NCI-H187 (cell line): ENCODE measurements at regions not wholly inside any gene's neighbourhood (a gene's known extent, or its start where the extent isn't known, plus 50 kb on each side); places are given as distances from the start of the nearest gene placed in this dataset.

Experiments
- DNase-seq, 2 experiments: peaks; one replicate each; lab custom pipeline; 2025; lab: John Stamatoyannopoulos, UW

DNA sequence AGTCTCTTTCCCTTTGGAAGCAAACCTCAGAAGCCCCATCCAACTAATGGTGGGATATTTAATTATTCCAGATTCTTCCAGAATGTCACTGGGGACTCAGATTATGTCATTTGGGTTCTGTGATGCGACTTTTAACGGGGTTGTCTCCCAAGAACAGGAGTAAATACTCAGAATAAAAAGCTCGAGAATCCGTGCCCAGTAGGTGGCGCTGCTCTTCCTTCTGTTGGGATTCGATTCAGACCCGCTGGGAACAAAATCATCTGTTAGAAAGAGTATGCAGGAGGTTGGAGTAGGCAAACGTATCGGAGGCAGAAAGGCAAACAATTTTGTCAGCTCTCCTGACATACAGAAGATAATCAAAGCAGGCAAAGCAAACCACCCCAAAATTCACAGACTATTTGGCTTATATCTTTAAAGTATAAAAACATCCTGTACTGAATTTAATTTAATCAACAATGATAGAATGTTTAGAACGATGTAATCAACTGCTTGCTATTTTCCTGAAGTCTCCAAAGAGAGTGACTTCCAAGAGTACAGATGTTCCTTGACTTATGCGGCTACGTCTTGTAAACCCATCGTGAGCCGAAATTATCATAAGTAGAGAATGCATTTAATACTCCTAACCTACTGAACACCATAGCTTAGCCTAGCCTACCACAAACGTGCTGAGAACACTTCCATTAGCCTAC lies 169.8 kb upstream of the RAI14 start:
- DNase-seq: peak; percentile 67 to 90

DNA sequence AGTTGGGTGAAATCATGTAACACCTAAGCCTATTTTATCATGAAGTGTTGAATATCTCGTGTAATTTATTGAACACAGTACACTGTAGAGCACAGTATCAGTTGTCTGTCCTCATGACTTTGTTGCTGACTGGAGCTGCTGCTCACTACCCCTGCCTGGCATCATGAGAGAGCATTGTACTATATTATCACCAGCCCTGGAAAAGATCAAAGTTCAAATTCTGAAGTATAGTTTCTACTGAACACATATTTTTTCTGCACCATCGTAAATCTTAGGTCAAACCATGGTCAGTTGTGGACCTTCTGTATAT lies 169.3 kb upstream of the RAI14 start:
- no peak for DNase-seq

DNA sequence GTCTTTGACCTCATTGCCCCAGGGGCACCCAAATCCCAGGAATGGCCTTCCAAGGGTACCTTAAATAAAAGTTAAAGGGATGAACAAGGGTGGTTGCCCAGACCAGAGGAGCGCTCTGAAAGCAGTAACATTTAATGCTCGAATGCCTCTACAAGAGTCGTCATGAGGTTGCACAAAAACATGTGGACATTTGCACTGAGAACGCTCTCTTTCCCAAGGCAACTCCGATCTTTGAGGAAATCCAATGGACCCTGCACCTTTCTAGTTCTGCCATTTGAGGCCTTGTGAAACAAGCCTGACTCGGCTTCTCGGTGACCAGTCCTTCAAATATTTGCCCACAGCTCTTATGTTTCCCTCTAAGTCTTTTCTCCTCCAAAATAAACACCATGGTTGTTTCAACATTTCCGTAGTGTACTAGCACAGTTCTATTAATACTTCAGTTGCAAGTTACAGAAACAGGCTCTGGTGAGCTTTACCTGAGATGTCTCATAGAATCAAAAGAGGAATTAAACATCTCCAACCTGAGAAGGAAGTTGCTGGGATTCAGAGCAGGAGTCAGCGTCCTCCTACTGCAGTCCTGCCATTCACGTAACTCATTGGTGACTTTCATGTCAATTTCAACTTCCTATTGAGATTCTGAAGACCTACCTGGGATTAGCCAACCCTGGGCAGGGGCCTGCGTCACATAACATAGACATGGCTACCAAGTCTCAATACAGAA lies 168.8 kb upstream of the RAI14 start:
- DNase-seq: no peak

DNA sequence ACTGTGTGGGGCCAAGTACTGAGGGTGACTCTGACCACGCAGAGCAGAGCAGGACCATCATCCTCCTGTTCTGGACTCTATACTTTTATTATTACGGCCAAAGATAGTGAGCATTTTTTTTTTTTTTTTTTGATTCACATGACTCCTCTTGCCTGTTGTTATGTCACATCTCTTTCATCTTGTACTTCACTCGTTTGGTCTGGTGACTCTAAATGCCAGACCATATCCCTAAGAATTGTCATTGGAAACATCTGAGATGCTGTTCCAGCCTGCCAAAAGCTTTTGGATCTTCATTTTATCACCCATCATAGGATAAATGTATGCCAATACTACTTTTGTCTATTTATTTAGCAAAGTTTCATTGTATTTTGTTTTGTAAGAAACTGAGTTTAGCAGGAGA lies 168.2 kb upstream of the RAI14 start:
- no peak for DNase-seq

DNA sequence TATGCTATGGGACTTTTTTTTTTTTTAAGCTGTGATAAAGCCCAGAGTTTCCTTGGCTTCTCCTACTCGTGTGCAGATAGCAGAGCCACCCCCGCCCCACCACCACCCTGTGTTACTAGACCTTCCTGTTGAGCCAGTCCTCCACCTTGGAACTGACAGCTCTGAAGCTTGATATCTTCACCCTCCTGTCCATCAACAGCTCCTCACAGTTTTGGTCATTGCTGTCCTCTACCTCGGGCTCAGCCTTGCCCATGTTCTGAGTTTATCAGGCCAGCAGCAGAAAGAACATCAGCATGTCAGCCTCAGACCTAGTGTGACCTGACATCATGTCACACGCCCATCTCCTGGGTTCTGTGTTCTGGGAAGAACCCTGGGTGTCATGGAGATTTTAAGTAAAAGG lies 167.1 kb upstream of the RAI14 start:
- no peak for DNase-seq

DNA sequence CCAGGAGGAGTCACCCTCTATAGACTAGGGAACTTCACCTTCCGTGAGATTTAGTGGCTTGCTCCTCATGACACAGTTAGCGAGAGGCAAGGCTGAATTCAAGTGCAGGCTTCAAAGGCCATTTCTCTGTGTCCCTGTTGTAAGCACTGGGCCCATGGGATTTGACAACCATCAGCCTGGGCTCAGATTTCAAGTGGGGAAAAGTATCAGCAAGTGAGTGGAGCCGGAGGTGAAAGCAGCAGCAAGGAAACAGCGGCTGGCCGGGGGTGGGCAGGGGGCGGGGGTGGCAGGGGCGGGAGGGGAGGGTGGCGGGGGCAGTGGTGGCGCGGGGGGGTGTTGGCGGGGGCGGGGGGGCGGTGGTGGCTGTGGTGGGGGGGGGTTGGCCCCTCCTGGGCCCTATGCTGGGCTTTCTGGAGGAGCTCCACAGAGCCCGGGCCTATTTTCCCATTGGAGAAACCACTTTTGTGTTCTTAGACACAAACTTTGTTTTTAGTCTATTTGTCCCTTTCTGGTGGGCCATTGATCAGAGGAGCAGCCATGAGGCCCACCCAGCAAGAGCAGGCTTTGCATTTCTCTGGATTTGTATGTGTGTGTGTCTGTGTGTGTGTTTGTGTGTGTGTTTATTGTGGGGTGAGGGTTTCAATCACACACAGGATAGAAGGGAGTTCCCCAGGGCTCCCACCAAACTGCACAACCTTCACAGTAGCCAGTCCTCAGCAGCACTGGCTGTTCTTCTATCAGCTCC lies 165.4 kb upstream of the RAI14 start:
- peak; percentile 78 to 98 for DNase-seq

DNA sequence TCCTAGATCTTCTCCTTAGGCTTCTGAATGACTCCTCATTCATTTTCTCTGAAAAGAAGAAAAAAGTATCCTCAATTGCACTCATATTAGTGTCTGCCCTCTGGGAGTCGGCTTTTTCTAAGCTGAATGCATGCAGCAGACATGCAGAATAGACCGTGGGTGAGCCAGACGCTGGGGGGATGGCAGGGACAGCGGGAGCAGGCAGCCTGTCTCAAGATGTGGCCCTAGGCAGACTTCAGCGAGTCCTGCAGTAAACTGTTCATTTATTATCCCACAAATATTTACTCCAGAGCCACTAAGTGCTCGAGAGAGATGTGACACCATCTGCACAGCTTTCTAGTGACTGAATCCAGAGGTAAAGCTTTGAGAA lies 164.9 kb upstream of the RAI14 start:
- no peak for DNase-seq

DNA sequence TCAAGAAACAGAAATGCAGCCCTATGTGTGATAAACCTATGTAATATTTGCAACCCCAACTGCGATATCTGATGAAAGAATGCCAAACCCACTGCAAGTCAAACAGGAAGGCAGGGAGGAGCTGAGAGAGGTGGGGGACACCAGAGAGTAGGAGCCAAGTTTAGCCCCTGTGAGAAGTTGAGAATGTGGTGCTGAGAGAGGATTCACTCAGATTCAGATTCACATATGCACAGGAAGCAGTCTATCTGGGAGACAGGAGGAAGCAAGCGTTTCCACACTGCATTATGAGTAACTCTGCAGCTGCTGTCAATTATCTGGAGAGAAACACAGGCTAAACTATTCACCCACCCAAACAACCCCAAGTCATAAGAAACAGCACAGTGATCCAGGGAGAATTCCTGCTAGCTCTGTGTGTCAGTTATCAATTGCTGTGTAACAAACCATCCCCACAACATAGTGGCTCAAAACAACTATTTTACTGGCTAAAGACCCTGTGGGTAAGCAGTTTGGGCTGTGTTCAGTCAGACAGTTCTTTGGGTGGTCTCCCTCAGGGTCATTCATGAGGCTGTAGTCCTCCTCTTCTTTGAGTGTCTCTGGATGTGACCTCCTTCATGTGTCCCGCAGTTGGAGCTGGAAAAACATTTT lies 161.9 kb upstream of the RAI14 start:
- no peak for DNase-seq

DNA sequence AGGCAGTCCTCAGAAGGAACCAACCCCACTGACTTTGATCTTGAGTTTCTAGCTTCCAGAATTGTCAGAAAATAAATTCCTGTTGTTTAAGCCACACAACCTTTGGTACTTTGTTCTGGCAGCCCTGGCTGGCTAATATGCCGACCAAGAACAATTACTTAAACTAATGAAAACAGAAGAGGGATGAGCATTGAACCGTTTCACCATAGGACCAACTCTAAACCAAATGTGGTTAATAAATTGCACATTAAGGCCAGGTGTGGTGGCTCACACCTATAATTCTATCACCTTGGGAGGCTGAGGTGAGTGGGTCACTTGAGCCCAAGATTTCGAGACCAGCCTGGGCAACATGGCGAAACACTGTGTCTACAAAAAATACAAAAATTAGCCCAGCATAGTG lies 160.9 kb upstream of the RAI14 start:
- DNase-seq: no peak

DNA sequence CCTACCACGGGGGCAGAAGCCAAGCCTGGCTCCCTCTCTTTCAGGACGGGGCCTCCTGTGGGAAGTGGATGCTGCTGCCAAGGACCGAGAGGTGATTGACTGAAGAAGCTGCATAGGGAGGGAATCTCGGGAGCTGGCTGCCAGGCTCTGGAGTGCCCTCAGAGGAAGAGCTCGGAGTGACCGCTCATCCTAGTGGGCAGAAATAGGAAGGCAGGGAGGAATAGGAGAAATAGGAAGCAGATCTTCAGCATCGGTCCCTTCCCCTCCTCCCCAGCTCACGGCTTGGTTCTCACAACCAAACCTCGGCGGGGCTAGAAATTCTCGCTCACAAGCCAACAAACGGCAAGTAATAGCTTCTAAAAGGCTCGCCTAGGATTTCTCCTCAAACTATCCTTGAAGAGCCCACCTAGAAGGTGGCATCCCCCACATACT lies 159.9 kb upstream of the RAI14 start:
- DNase-seq: no peak

DNA sequence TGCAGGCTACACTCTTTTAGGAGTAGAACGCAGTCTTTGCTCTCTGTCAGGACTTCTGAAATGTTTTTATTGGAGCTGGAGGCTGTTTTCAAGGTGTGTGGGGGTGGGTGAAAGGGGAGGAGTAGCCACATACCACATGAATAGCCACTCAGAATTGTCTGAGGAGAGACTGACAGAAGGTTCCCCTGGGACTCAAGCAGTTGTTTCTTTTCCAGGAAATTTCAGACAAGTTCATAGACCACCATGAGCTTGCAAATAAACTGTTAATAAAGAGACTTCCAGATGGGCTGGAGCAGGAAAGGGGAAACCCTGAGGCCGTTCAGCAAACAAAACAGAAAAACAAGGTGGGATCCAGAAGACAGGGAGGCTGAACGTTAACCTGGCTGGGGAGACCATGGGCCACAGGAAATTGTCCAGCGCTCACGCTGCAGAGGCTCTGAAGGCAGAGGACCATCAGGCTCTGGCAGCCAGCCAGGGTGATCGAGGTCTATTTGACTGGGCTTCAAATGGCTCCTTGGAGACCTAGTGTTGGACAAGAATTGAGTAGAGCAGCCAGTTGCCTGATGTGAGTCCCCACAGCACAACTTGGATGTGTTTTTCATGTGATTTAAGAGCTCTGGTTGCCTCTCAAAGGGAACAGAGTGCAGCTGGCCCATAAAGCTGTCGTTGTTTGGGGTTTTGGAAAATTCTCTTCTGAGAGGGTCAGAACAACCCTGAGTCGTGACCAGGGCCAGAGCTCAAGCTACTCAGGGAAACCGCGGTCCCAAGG lies 159.2 kb upstream of the RAI14 start:
- no peak for DNase-seq

DNA sequence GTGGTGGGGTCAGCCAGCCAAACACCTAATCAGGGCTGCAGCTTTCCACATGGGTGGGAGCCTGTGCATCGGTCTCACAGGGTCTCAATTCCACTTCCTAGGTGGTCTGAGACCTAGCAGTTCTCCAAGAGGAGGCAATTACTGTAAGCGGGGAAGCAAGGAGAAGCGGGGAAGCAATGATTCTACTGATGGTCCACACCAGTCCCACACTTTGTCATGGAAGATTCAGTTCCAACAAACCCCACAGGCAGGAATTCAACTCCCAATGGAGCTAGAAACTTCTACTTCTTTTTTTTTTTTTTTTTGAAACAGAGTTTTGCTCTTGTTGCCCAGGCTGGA lies 158.7 kb upstream of the RAI14 start:
- DNase-seq: no peak

DNA sequence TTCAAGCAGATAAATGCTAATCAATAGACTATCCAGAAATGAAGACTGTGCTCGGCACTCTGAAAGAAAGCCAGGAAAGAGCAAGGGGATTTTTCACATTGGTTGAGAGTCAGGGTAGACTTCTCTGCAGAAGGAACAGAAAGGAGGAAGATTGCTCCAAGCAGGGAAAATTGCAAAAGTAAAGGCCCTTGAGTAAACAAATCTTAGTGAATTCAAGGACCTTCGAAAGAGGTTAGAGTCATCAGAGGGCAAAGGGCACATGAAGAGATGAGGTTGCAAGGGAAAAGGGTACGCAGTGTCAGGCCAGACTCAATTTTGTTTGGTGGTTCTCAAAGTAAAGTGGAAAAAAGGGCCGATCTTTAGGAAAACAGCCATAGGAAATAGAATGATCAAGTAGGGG lies 157.6 kb upstream of the RAI14 start:
- DNase-seq: no peak

DNA sequence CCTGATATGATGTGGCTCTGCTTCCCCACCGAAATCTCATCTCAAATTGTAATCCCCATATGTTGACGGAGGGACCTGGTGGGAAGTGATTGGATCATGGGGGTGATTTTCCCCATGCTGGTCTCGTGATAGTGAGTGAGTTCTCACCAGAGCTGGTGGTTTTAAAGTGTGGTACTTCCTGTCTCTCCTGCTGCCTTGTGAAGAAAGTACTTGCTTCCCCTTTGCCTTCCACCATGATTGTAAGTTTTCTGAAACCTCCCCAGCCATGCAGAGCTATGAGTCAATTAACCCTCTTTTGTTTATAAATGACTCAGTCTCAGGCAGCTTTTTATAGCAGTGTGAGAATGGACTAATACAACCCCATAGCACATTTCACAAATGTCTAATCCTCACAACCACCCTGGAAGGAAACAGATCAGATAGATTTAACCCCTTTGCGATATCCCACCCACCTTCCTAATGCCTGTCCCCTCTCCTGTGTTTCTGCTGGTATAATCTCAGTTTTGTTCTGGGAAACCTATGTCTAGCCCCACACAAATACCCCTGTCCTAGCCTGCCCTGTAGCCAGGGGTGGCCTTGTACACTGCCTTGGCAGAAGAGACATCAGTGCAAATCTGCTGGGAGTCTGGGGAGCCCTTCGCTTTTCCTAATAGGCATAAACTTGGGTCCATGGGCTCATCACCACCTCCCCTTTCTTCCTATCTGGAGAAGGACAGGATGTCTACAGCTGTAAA lies 157.0 kb upstream of the RAI14 start:
- no peak for DNase-seq

DNA sequence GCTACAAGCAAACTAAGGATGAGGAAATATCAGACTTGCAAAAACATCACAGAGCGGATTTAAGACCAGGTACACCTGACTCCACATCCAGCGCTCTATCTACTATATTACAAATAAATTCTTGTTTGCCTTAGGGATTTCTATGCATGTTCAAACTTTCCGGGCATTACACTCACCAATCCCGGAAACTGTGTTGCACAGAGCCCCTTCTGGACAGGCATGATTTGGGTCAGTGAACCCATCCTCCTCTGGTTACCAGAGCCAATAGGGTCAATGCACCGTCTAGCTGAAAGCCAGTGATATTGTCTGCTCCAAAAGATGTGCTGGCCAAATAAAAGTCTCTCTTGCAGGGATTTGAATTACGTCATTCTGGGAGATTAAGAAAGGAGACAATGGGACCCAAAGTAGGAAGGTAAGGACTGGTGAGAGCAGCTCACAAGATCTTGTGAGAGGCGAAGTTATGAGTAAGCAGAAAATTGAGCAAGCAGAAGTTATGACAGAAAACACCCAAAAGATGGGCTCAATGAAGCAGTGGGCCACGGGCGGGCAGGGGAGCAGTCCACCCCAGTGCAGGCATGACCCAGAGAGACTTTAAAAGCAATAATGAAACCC lies 155.8 kb upstream of the RAI14 start:
- no peak for DNase-seq

DNA sequence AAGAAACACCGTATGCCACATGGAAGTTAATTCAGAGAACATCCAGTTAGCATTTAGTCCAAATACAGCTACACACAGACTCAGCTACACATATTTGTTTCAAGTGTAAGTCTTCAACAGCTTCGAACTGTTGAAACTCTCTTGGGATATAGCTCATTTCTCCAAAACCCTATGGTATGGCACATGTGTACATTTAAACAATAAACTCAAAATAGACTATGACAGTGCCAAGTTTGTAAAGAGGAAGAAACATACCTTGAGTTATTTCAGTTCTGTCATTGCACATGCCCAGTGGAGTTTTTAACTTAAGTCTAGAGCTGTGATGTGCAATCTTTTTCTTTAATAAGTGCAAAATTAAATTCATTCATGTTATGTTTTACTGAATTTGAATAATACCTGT lies 155.1 kb upstream of the RAI14 start:
- no peak for DNase-seq

DNA sequence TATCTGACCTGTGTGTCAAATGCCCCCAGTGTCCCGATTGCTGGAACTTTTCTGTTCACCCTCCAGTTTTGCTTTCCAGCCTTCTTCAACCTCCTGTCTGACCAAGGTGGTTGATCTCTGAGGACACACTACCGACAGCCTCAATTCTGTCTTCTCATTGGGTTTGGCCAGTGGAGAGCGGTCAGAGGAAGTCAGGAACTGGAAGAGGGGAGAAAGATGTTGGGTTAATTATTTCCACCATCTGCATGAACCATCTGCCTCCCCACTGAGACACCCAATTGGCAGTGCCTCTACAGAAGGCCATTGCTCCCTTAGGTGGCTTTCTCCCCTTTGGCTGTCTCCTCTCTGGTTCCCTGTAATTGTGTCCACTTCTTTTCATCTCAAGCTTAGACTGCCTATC lies 154.3 kb upstream of the RAI14 start:
- no peak for DNase-seq

DNA sequence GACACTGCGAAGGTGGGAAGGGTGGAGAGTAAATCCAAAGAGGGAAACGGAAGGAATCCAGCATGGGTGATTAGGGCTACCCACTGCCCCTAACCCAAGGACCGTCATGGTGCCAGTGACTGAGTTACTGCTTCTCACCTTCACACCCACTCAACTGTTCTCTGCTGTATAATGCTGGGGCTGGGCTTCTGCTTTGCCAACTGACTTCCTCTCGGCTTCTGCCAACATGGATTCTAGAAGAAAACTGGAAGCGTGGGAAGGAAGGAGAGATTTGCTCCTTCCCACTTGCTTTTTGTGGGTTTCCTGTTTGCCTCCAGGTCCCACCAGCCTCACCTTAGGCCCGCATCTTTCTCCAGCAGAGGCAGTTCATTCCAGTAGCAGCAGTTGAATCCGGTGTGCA lies 153.5 kb upstream of the RAI14 start:
- no peak for DNase-seq

DNA sequence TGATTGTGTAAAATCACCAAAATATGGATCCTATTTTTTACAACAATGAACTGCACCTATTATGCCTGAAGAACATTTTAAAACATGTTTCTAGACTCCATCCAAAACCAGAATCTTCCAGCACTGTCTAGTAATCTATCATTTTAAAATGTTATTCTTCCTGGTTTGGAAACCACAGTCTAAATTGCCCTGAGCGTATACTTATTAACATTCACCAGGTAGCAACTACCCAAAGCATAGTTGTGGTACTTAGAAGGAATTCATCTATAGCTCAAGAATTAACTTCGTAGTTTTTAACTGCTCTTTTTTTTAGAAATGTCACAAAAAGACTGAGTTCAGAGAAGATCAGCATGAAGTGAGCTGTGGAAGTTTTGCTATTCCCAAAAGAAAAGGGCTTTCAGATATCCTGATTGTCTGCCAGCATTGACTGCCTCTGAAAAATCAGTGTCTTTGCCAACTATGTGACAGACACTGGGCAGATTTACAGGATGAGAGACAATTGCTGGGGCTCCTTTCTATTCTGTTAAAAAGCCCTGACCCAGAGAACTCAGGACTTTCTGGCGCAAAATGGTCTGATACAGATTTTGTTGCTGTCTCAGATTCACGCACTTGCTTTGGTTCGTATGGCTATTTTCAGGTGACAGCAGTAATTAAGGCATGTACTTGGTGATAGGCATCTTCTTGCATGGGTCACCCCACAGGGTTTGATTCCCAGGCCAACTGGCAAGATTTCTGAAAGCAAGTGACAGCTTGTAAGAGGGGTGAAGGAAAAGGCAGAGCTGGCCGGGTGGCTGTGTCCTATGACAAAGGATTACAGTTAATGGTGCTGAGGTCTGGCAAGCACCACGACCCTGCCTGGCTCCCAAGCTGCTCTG lies 152.5 kb upstream of the RAI14 start:
- DNase-seq: no peak

DNA sequence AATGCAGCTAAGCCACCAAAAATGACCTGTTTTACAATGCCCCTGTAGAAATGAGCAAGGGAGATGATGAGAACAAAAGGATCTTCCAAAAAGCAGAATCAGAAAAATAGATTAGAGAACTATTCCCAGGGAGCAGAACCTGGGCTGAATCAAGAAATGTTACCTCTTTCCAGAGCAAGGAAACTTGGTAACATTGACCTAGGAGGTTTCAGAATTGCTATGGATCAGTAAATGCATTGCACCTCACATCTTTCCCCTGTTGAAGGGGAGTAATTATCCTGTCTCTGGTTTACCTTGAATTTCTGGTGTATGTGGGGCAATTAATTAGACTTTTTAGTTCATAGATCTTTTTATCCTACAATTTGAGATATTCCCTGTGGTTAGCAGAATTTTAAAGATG lies 151.2 kb upstream of the RAI14 start:
- no peak for DNase-seq
